H1 (cell line): ENCODE measurements at regions not wholly inside any gene's neighbourhood (a gene's known extent, or its start where the extent isn't known, plus 50 kb on each side); places are given as distances from the start of the nearest gene placed in this dataset.

Experiments
- CHD7 ChIP-seq: fragments of 300-600 bp; sonication (generic); IDR thresholded peaks from 2 replicates; pipeline ENCODE4 v1.7.1; 2012; ENCODE audit warnings: low read length, moderate library complexity, mild to moderate bottlenecking, inconsistent platforms; ENCODE audit not compliant: insufficient replicate concordance
- CTCF ChIP-seq, 3 experiments: IDR thresholded peaks; 1 replicate in 2 of 3; 2 replicates in 1 of 3; pipeline versions ENCODE4 v1.5.1 to v1.6.1; 2011; ENCODE audit warnings: low read length in 3 of 3, mild to moderate bottlenecking in 3 of 3, inconsistent platforms in 2 of 3, low read depth in 1 of 3, moderate library complexity in 1 of 3; ENCODE audit not compliant: insufficient read depth in 1 of 3; ENCODE audit errors: control extremely low read depth in 1 of 3
- KDM5A ChIP-seq: fragments of 200-600 bp; IDR thresholded peaks from 2 replicates; pipeline ENCODE4 v1.7.1; 2012; ENCODE audit warnings: mild to moderate bottlenecking, low read length, inconsistent platforms, mixed read lengths

- TF ChIP-seq CTCF (IDR thresholded peaks at IDR 0.05; ENCODE audit: control extremely low read depth in 1 of 3, insufficient read depth in 1 of 3, low read depth in 1 of 3, low read length in 3 of 3) (no peak), KDM5A (no peak), CHD7 (no peak)
Observed at GRCh38 chr10:125551247-125551646, 131.7 kb downstream of the TEX36 start (continued).
